Tibial nerve (tissue), 4 donors: ENCODE measurements at regions not wholly inside any gene's neighbourhood (a gene's known extent, or its start where the extent isn't known, plus 50 kb on each side); places are given as distances from the start of the nearest gene placed in this dataset.

Source experiments
- EP300 ChIP-seq, 2 donors: sonication (generic); formaldehyde crosslinking; IDR thresholded peaks; one replicate each; pipeline ENCODE4 v1.6.1; 2017; ENCODE audit warnings: antibody characterized with exemption in 2 of 2, mild to moderate bottlenecking in 1 of 2
- POLR2A ChIP-seq, 2 donors: fragments of 450-650 bp; IDR thresholded peaks; one replicate each; pipeline ENCODE4 v1.6.1; 2017; ENCODE audit warnings: antibody characterized with exemption in 2 of 2, mild to moderate bottlenecking in 2 of 2, moderate library complexity in 2 of 2
- TF ChIP-seq, protein P1 (sequence below), 5 experiments: fragments of 200-600 bp in 3 of 5; fragments of 450-650 bp in 2 of 5; sonication (generic) in 3 of 5; IDR thresholded peaks; one replicate each; pipeline ENCODE4 v1.5.1; 2016 to 2019; ENCODE audit warnings: antibody characterized with exemption in 5 of 5, mild to moderate bottlenecking in 3 of 5, moderate library complexity in 2 of 5

DNA sequence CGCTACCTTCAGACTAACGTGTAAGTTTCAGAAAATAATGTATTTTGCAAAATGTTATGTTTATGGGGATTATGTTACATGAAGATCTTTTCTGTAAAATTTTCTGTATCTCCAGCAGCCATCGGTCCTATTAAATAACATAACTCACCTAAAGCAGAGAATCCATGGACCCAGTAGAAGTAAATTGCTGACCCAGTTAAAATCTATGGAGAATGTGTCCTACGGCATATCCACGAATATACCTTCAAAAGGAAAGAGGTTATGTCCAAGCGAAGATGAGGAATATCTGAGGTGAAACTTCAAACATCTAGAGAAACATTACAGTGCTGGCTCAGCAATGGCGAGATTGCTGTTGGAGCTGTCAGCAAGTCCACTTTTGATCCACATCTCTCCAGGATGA is 492.2 kb upstream of the ADAMTS16 start:
- TF ChIP-seq EP300 (IDR thresholded peaks at IDR 0.05) (no peak), POLR2A (IDR thresholded peaks at IDR 0.05) (no peak)
- TF ChIP-seq, protein P1, sequence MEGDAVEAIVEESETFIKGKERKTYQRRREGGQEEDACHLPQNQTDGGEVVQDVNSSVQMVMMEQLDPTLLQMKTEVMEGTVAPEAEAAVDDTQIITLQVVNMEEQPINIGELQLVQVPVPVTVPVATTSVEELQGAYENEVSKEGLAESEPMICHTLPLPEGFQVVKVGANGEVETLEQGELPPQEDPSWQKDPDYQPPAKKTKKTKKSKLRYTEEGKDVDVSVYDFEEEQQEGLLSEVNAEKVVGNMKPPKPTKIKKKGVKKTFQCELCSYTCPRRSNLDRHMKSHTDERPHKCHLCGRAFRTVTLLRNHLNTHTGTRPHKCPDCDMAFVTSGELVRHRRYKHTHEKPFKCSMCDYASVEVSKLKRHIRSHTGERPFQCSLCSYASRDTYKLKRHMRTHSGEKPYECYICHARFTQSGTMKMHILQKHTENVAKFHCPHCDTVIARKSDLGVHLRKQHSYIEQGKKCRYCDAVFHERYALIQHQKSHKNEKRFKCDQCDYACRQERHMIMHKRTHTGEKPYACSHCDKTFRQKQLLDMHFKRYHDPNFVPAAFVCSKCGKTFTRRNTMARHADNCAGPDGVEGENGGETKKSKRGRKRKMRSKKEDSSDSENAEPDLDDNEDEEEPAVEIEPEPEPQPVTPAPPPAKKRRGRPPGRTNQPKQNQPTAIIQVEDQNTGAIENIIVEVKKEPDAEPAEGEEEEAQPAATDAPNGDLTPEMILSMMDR (IDR thresholded peaks at IDR 0.05): no peak
